NCI-H1436 (cell line): ENCODE measurements at regions not wholly inside any gene's neighbourhood (a gene's known extent, or its start where the extent isn't known, plus 50 kb on each side); places are given as distances from the start of the nearest gene placed in this dataset.

Experiments used
- DNase-seq: peaks from one replicate; lab custom pipeline; 2025; lab: John Stamatoyannopoulos, UW

DNA sequence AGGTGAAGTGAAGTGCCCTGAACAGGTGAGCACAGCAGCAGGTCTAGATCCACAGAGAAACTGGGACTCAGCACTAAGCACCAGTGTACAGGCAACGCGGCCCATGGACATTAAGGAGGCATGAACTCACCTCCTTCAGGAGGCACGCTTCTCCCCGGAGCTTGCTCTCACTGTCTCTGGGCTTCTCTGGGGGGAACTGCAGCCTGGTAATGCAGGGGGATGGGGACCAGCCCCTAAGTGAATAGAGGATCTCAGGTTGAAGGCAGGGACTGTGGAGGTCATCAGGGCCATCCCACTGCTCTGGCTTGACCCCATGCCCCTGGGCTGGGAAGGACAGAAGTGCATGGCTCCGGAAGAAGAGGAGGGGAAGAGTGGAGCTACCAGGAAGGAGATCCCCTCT, 495.6 kb upstream of the B3GAT1 start:
- no peak for DNase-seq

GRCh38 chr11:134906356-134906955, 494.4 kb upstream of the B3GAT1 start:
- DNase-seq: no peak

GRCh38 chr11:134905928-134906327, 493.9 kb upstream of the B3GAT1 start:
- no peak for DNase-seq

- no peak for DNase-seq
Observed at GRCh38 chr11:134905517-134905916, 493.5 kb upstream of the B3GAT1 start.

DNA sequence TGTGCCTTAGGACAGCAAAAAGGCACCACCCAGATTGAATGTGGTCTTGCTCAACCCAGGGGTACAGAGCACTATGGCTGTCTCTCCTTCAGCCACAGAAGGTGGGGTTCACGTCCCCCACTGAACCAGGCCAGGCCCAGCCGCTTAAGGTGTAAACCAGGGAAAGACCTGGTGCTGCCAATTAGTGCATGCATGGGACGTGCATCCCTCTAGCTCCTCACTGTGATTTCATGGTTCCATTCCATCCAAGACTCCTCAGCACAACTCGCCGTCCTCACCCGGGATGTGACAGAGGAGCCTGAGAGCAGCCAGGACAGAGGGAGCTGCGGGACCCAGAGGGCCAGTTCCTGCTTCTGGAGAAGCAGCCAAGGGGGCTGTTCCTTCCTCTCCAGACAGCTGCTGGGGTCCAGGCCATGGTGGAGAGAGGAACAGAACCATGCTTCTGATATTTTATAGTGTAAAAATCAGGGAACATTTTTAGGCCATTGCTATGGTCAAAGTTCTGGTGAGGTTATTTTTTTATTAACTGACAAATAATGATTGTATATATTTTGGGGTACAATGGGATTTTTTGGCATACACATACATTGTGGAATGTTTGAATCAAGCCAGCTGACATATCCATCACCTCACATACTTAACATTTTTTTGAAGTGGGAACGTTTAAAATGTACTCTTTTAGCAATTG, 492.2 kb upstream of the B3GAT1 start:
- DNase-seq: no peak

- DNase-seq: no peak
Observed at GRCh38 chr11:134901955-134902918, 490.2 kb upstream of the B3GAT1 start.

GRCh38 chr11:134901542-134901941, 489.5 kb upstream of the B3GAT1 start:
- DNase-seq: no peak

DNA sequence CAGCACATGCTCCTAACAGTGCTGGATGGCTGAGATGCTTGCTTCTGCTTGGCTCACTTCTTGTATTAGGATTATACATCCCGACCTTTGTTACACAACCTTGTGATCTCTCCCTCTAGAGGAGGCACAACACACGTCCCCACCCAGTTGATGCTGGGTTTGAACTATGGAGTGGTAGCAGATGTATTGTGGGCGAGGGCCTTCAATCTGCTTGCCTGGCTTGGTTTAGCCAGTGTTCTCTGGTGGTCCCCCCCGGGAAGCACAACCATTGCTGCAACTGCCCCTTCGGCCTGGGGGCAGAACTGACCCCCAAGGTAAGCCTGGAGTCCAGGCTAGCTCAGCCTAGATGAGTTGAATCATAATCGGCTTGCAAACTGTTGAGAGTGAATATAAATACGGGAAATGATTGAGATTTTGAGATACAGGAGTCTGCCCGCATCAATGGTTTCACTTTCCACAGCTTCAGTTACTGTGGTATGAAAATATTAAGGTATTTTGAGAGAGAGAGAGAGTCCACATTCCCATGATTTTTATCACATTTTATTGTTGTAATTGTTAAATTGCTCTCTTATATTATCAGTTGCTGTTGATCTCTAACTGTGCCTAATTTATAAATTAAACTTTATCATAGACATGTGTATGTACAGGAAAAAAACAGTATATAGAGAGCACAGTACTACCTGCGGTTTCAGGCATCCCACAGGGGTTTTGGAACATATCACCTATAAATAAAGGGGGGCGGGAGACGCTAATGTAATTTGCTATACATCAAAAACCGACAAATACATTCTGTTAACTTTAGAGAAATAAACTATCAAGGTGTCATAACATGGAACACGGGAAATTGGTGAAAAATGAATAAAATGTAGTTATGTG, 482.0 kb upstream of the B3GAT1 start:
- no peak for DNase-seq

- no peak for DNase-seq
Observed at GRCh38 chr11:134890446-134890845, 478.4 kb upstream of the B3GAT1 start.

DNA sequence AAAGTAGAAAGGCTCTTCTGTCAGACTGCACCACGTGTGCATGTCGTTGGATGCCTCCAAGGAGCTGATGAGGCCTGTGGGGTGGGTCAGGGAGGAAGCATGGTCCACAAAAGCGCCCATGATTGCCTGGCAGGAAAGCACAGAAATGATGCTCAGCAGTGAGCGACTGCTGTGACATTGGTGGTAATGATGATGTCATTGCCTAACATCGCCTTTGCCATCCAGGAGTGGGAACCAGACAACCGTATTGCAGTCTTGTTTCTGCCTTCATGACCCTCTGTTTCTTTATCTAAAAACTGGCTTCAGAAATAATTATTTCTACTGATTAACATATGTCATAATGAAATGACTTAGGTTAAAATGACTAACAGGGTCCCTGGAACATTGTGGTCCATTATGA, 477.8 kb upstream of the B3GAT1 start:
- no peak for DNase-seq

DNA sequence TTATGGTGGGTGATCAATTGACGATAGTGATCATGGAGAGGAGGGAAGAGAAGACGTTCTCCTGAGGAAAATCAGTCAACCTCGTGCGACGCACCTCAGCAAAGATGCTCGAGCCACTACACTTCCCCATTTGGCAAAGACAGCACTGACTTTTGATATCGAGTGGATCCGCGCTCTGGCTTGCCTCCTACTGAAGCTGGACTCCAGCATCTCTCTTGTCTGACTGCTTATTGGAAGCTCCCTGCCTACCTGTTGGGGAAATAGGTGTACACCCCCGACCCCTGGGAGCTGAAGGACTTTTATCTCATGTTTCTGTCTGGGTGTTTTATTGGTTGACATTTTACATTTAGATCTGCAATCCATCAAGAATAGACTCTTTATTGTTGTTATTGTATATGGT, 476.8 kb upstream of the B3GAT1 start:
- DNase-seq: no peak

DNA sequence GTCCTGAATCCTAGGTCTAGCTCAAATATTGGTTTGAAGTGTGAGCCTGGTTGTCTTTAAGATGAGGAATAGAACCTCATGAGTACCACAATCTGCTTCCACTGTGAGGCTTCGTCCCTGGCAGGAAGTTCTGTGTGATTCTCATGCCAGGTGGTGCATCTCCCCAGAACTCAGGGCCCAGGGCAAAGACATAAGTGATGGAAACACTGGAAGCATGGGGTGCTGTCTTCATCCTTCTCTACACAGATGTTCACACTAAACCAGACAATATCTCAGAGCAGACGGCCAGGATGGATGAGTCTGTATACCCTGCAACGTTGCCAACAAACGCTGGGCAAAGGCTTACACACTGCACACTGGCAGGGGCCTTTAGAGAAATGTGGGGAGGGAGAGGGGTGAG, 475.9 kb upstream of the B3GAT1 start:
- DNase-seq: no peak

DNA sequence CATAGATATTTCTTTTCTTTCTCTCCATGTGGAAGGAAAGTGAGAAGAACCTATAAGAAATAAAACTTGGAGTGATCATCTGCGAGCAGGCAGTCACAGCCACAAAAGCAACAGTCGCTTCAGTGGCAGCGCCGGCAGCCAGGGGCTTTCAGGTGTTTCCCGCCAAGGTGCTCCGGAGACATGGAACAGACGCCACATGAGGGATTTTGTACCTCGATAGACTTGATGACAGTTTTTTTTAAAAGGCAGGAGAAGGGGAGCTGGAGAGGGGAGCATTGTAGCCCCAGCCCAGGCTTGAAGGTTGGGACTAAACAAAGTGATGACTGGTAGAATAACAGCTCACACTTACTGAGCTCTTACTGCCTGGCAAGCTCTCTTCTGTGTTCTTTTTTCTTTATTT, 471.4 kb upstream of the B3GAT1 start:
- DNase-seq: no peak

DNA sequence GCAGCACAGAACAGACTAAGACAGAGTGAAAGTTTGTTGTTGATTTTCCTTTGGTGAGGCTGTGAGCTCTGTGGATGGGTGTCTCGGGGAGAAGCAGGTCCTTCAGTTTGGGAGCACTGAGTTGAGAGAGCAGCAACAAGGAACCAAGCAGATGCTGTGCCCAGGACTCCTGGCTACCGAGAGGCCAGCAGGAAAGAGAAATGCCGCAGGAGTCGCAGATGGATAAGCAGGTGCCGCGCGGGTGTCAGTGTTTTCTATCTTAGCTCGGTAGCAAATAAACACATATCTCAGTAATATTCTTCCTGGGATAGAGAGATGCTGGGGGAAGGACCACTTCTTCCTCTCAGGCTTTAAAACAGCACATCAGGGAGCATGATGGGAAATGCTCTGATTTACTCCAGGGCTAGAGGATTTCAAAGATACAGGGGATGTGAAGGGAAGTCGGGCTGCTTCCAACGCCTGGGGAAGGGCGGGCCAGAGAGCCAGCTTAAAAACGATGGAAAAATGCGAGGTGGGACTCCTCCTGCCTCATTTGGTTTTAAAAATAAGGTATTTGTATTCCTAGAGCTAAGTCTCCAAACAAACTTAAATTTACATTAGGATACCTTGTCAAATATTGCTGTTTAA, 470.7 kb upstream of the B3GAT1 start:
- no peak for DNase-seq

DNA sequence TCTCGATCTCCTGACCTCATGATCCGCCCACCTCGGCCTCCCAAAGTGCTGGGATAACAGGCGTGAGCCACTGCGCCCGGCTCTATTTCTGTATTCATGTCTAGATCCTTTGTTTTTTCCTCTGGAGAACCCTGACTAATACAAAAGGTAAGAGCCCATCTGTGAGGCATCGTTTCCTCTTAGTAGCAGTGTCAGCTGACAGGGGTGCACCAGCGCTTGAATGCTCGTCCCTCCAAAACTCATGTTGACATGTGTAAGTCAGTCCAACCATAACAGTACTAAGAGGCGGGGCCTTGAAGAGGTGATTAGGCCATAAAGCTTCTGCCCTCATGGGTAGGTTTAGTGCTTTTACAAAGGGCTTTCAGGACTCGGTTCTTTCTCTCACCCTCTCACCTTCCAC, 470.1 kb upstream of the B3GAT1 start:
- DNase-seq: no peak

GRCh38 chr11:134880788-134881187, 468.7 kb upstream of the B3GAT1 start:
- no peak for DNase-seq

DNA sequence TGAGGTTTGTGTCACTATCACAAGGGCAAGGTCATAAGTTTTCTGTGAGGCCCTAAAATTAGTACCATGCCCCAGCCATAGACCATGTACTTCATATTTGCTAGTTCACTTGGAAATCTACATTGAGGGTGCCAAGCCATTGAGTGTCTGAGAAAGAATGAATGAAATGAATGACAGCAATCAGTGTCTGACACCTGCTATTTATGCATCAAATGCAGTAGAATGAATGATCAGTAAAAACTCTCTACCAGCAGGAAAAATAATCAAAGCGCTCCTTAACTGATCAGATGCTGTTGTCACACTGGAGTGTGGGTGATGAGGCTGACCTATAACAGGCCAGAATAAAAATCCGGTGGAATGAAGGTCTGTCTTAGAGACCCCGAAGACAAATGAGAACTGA, 467.9 kb upstream of the B3GAT1 start:
- no peak for DNase-seq

- DNase-seq: no peak
Observed at GRCh38 chr11:134879341-134879740, 467.3 kb upstream of the B3GAT1 start.

- DNase-seq: no peak
Observed at GRCh38 chr11:134878785-134879184, 466.7 kb upstream of the B3GAT1 start.

- no peak for DNase-seq
Observed at GRCh38 chr11:134876226-134876625, 464.2 kb upstream of the B3GAT1 start.

GRCh38 chr11:134866981-134867675, 455.1 kb upstream of the B3GAT1 start:
- no peak for DNase-seq
